SH-SY5Y (cell line): ENCODE measurements at regions not wholly inside any gene's neighbourhood (a gene's known extent, or its start where the extent isn't known, plus 50 kb on each side); places are given as distances from the start of the nearest gene placed in this dataset.

Experiments used
- GATA2 ChIP-seq: IDR thresholded peaks from 2 replicates; pipeline ENCODE4 v1.6.1; 2011; ENCODE audit warnings: mild to moderate bottlenecking, low read depth, low read length
- GATA3 ChIP-seq: IDR thresholded peaks from 2 replicates; pipeline ENCODE4 v1.6.1; 2011; ENCODE audit warnings: low read depth, mild to moderate bottlenecking, low read length, moderate library complexity

DNA sequence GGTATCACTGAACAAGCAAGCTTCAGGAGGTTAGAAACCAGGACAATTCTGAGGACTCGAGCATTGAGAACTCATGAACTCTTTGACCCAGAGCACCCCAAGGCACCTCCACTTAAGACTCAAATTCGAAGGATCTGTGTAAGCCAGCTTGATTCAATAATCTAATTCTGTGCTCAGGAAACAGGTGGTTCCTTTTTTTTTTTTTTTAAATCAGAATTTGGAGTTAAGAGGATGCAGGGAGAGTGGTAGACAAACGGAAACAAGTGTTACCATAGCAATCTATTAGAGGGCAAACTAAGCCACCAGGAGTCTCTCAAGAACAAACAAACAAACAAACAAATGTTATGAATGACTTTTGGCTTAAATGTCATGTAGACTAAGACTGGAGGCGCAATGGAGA lies 53.8 kb upstream of the DPH5 start:
- TF ChIP-seq GATA2, result no peak
- no peak for TF ChIP-seq GATA3
